HepG2 (cell line): ENCODE measurements at regions not wholly inside any gene's neighbourhood (a gene's known extent, or its start where the extent isn't known, plus 50 kb on each side); places are given as distances from the start of the nearest gene placed in this dataset.

Experiments
- ATAC-seq: fragments of 200-7000 bp; cut with Tn5 transposase; 3 replicates; pipeline ENCODE4 v1.9.1; 2020; ENCODE audit warnings: mild to moderate bottlenecking, moderate library complexity
- BruUV-seq: library from RNA; stranded (reverse); fragments of 400-500 nt; replicated peaks from 2 replicates; lab custom pipeline; 2021; lab: Mats Ljungman, UMichigan
- CTCF ChIA-PET: fragments of 300-600 bp; formaldehyde crosslinking; extraction: SDS; loops from one replicate; lab custom pipeline; 2021; ENCODE audit warnings: low total read pairs, inconsistent platforms, low intra/inter-chr PET ratio; lab: Yijun Ruan, JAX
- POLR2A ChIA-PET: fragments of 350-600 bp; sonication (Branson Sonifier 250); formaldehyde crosslinking; loops from one replicate; lab custom pipeline; 2020; ENCODE audit warnings: antibody characterized with exemption, inconsistent platforms; lab: Yijun Ruan, JAX
- DNase-seq: peaks from one replicate; pipeline ENCODE4 v3.0.0-alpha.2; 2015; ENCODE audit warnings: low spot score
- FAIRE-seq: peaks from 3 replicates; lab custom pipeline; 2011; peaks lifted over from hg19 to GRCh38; lab: Jason Lieb, UNC
- H2AFZ ChIP-seq: one replicate; pipeline ENCODE4 v1.6.1; 2011; ENCODE audit warnings: low read length, inconsistent platforms
- H3K27ac ChIP-seq: fragments of 300-600 bp; 3 replicates; pipeline ENCODE4 v1.8.0; 2011; ENCODE audit warnings: mixed run types, mild to moderate bottlenecking, mixed read lengths, low read length, inconsistent platforms; ENCODE audit not compliant: insufficient read depth; ENCODE audit errors: extremely low read length
- H3K27me3 ChIP-seq, 2 experiments: fragments of 200-600 bp in 1 of 2; 2 replicates in 1 of 2; 3 replicates in 1 of 2; pipeline versions ENCODE4 v1.6.0 to v1.8.0; 2011; ENCODE audit warnings: low read length in 2 of 2, mild to moderate bottlenecking in 2 of 2, moderate library complexity in 2 of 2, inconsistent platforms in 1 of 2; ENCODE audit not compliant: insufficient read depth in 2 of 2, control insufficient read depth in 1 of 2
- H3K36me3 ChIP-seq, 2 experiments: fragments of 200-600 bp in 1 of 2; replicated peaks in 1 of 2; 2 replicates in 1 of 2; 3 replicates in 1 of 2; pipeline versions ENCODE4 v1.5.1 to v1.8.0; 2011; ENCODE audit warnings: low read length in 2 of 2, inconsistent platforms in 1 of 2; ENCODE audit not compliant: insufficient read depth in 2 of 2, control insufficient read depth in 1 of 2
- H3K4me1 ChIP-seq: 2 replicates; pipeline ENCODE4 v1.5.1; 2012; ENCODE audit warnings: low read length, inconsistent platforms; ENCODE audit not compliant: insufficient read depth
- H3K4me2 ChIP-seq: 2 replicates; pipeline ENCODE4 v1.6.0; 2011; ENCODE audit warnings: low read depth, low read length, inconsistent platforms
- H3K4me3 ChIP-seq, 3 experiments: fragments of 200-600 bp in 1 of 3; sonication (generic), shearing (Covaris generic) in 1 of 3; replicated peaks in 1 of 3; 2 replicates each; pipeline ENCODE4 v1.5.1; 2011 to 2016; ENCODE audit warnings: low read length in 3 of 3, inconsistent platforms in 2 of 3, low read depth in 2 of 3, mild to moderate bottlenecking in 2 of 3, control low read depth in 1 of 3, mixed read lengths in 1 of 3; ENCODE audit not compliant: insufficient read depth in 1 of 3
- H3K79me2 ChIP-seq: one replicate; pipeline ENCODE4 v1.6.1; 2011; ENCODE audit warnings: low read length, inconsistent platforms; ENCODE audit not compliant: insufficient read depth
- H3K9ac ChIP-seq: 2 replicates; pipeline ENCODE4 v1.6.0; 2011; ENCODE audit warnings: mild to moderate bottlenecking, low read depth, low read length, inconsistent platforms; ENCODE audit not compliant: insufficient read depth
- H3K9me3 ChIP-seq: 2 replicates; pipeline ENCODE4 v1.5.1; 2012; ENCODE audit warnings: mild to moderate bottlenecking, low read length
- H4K20me1 ChIP-seq: 2 replicates; pipeline ENCODE4 v1.6.0; 2011; ENCODE audit warnings: inconsistent platforms, mild to moderate bottlenecking, low read length, moderate library complexity; ENCODE audit not compliant: insufficient read depth
- CEBPB ChIP-seq: IDR thresholded peaks from 2 replicates; pipeline ENCODE4 v1.6.1; 2011; ENCODE audit warnings: low read depth, low read length, improper control_type of control experiment, borderline replicate concordance
- CEBPG ChIP-seq: IDR thresholded peaks from 2 replicates; pipeline ENCODE4 v1.6.1; 2016
- FOSL2 ChIP-seq: sonication (generic); formaldehyde crosslinking; IDR thresholded peaks from 2 replicates; pipeline ENCODE4 v1.4.0; 2020; ENCODE audit warnings: missing genetic modification reagents
- FOXA3 ChIP-seq: IDR thresholded peaks from 2 replicates; pipeline ENCODE4 v1.6.1; 2016; ENCODE audit warnings: missing genetic modification reagents, missing compliant biosample characterization
- FOXP1 ChIP-seq, 2 experiments: fragments of 450-650 bp in 1 of 2; IDR thresholded peaks; 2 replicates each; pipeline ENCODE4 v1.6.1; 2017 to 2018; ENCODE audit warnings: antibody characterized with exemption in 1 of 2
- GATAD2A ChIP-seq: IDR thresholded peaks from 2 replicates; pipeline ENCODE4 v1.6.1; 2016
- GFI1 ChIP-seq: sonication (generic); formaldehyde crosslinking; IDR thresholded peaks from 2 replicates; pipeline ENCODE4 v1.5.0; 2020; ENCODE audit warnings: missing genetic modification reagents, mild to moderate bottlenecking, borderline replicate concordance
- ISL2 ChIP-seq: sonication (generic); formaldehyde crosslinking; IDR thresholded peaks from 2 replicates; pipeline ENCODE4 v1.5.0; 2020; ENCODE audit warnings: missing genetic modification reagents
- NCOA2 ChIP-seq: sonication (generic); formaldehyde crosslinking; IDR thresholded peaks from 2 replicates; pipeline ENCODE4 v1.8.0; 2022; ENCODE audit warnings: inconsistent platforms
- SIX4 ChIP-seq: sonication (generic); formaldehyde crosslinking; IDR thresholded peaks from 2 replicates; pipeline ENCODE4 v1.4.0; 2020; ENCODE audit warnings: missing genetic modification reagents
- SOX13 ChIP-seq, 3 experiments: fragments of 450-650 bp in 1 of 3; sonication (generic) in 1 of 3; formaldehyde crosslinking in 1 of 3; IDR thresholded peaks in 2 of 3; conservative IDR thresholded peaks in 1 of 3; 2 replicates each; pipeline versions ENCODE4 v1.5.0 to v1.6.1; 2016 to 2020; ENCODE audit warnings: antibody characterized with exemption in 1 of 3, mild to moderate bottlenecking in 1 of 3, missing compliant biosample characterization in 1 of 3, missing genetic modification reagents in 1 of 3, moderate library complexity in 1 of 3
- TCF7 ChIP-seq: sonication (generic); IDR thresholded peaks from 2 replicates; pipeline ENCODE4 v1.6.1; 2016; ENCODE audit warnings: antibody characterized with exemption, low read depth
- TRIM24 ChIP-seq: sonication (generic); formaldehyde crosslinking; IDR thresholded peaks from 2 replicates; pipeline ENCODE4 v1.8.0; 2022; ENCODE audit warnings: mild to moderate bottlenecking, missing genetic modification reagents
- ZMYM4 ChIP-seq: sonication (generic); formaldehyde crosslinking; IDR thresholded peaks from 2 replicates; pipeline ENCODE4 v1.8.1; 2023; ENCODE audit warnings: mild to moderate bottlenecking, missing genetic modification reagents
- ZNF18 ChIP-seq: sonication (generic); formaldehyde crosslinking; IDR thresholded peaks from 2 replicates; pipeline ENCODE4 v1.8.0; 2022; ENCODE audit warnings: mild to moderate bottlenecking, missing genetic modification reagents; ENCODE audit not compliant: insufficient replicate concordance
- ZNF256 ChIP-seq: sonication (generic); formaldehyde crosslinking; conservative IDR thresholded peaks from 2 replicates; pipeline ENCODE4 v1.4.0; 2020; ENCODE audit warnings: missing genetic modification reagents
- ZNF276 ChIP-seq: sonication (generic); formaldehyde crosslinking; IDR thresholded peaks from 2 replicates; pipeline ENCODE4 v1.4.0; 2020; ENCODE audit warnings: mild to moderate bottlenecking, low read depth, missing genetic modification reagents
- ZNF34 ChIP-seq: sonication (generic); formaldehyde crosslinking; IDR thresholded peaks from 2 replicates; pipeline ENCODE4 v1.4.0; 2020; ENCODE audit warnings: mild to moderate bottlenecking, missing genetic modification reagents, borderline replicate concordance
- ZNF569 ChIP-seq: sonication (generic); formaldehyde crosslinking; IDR thresholded peaks from 2 replicates; pipeline ENCODE4 v1.5.0; 2020; ENCODE audit warnings: mild to moderate bottlenecking, missing genetic modification reagents, moderate library complexity, borderline replicate concordance
- ZNF7 ChIP-seq: IDR thresholded peaks from 2 replicates; pipeline ENCODE4 v1.6.1; 2016; ENCODE audit warnings: missing biosample characterization, missing genetic modification reagents
- WGBS: methylation state at CpG from one replicate; pipeline ENCODE4 v1.1.6; 2017; ENCODE audit warnings: low lambda C conversion rate; 5-methylcytosine and 5-hydroxymethylcytosine counted together
- in situ Hi-C: cut with HindIII; loops from 2 replicates; pipeline ENCODE4 v1.10.0; 2017; ENCODE audit warnings: low pct_unique_long_range_greater_than_20kb; ENCODE audit not compliant: extremely low pct_ligation_motif_present
- intact Hi-C: fragments of 100-400 bp; cut with micrococcal nuclease; formaldehyde crosslinking; loops from one replicate; pipeline ENCODE4 v1.10.0; 2022; ENCODE audit not compliant: unreplicated experiment

DNA sequence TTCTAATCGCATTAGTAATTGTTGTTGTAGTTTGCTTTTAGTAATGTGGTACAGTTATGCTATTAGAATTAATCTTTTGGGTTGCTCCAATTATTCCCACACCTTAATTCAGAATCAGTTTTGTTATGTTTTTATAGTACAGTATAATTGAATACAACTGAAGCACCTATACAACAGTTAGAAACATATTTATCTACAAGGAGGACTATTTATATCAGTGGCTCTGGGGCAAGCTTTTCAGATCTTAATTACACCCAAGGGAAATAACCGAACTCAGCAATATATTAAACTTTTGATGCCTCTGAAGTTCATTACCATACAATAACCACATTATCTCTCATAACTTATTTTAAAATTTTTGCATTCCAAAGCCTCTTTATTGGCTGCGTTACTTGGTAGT lies 74.4 kb downstream of the LHX9 start (continued):
- no peak for TF ChIP-seq ZNF18 (CRISPR knock-in tag)

DNA sequence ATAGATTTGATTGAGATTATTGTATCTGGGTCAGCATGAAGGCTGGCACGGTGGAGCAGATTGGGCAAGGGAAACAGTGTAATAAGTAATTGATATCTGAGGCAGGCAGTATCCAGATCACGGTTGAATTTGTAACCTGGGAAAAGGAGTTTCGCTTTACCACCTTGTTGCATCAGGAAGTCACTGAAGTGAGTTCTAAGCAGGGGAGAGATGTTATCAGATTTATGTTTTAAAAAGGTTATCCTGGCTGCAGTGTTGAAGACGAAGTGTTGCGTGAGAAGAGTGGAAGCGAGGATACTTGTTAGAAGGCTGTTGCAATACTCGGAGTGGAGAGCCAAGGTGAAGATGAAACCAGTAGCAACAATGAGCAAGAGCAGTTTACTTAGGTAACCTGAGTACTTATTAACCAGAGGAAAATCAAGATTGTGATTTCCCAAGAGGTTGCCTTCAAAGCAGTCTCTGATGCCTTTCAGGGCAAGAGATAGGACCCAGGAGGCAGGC lies 77.8 kb downstream of the LHX9 start:
- CTCF ChIA-PET, result no interaction called here
- no TSS peak for BruUV-seq
- H3K27me3 ChIP-seq, result no peaks in the 10 kb centered on the region
- H3K36me3 ChIP-seq, result no peaks in the 10 kb centered on the region
- peak overlapping the region; percentile 31 for H3K27ac ChIP-seq
- H4K20me1 ChIP-seq, result no peaks in the 10 kb centered on the region
- H3K4me1 ChIP-seq, result peaks cover 19% of the 10 kb centered on the region
- intact Hi-C loops, result loop anchor here (5.0 kb wide), 1 partner anchor 378 kb away; no protein-coding TSS in a partner anchor
- POLR2A ChIA-PET, result no interaction called here
- in situ Hi-C loops, result no loop called here
- ATAC-seq (peak; percentile 97), DNase-seq (peak; percentile 76), FAIRE-seq (no peak)
- whole genome bisulfite sequencing, result 0% methylated on average over 7 of the region's 7 CpGs
- H3K4me3 ChIP-seq, result peak overlapping the region; percentile 21 to 34 (median 31); a peak in 4 of 6 replicates
- H3K9me3 ChIP-seq, result no peaks in the 10 kb centered on the region
- no peaks in the 10 kb centered on the region for H3K79me2 ChIP-seq
- no peak overlapping the region for H3K9ac ChIP-seq
- peak overlapping the region; percentile 64 for H3K4me2 ChIP-seq
- H2AFZ ChIP-seq, result no peak overlapping the region
- TF ChIP-seq CEBPG (CRISPR knock-in tag), result peak; percentile 84
- peak; percentile 77; the same call in 1 of the 2 replicates for TF ChIP-seq GFI1 (CRISPR knock-in tag)
- TF ChIP-seq SIX4 (CRISPR knock-in tag), result peak; percentile 74; the same call in 1 of the 2 replicates
- TF ChIP-seq TRIM24 (CRISPR knock-in tag), result no peak
- no peak for TF ChIP-seq FOXP1 (IDR thresholded peaks at IDR 0.05)
- TF ChIP-seq FOXP1 (CRISPR knock-in tag; IDR thresholded peaks at IDR 0.05), result 0 out of 2 replicates have a peak, but pooled peaks have one; percentile 23
- TF ChIP-seq ZNF276 (CRISPR knock-in tag), result no peak
- TF ChIP-seq NCOA2 (CRISPR knock-in tag), result peak; percentile 46; the same call in 1 of the 2 replicates
- TF ChIP-seq ZNF7, result no peak
- TF ChIP-seq FOSL2 (CRISPR knock-in tag), result peak; percentile 35; the same call in 1 of the 2 replicates
- peak; percentile 65 for TF ChIP-seq GATAD2A (CRISPR knock-in tag)
- no peak for TF ChIP-seq SOX13 (IDR thresholded peaks at IDR 0.05)
- peak in 1 of 2 experiments; percentile 68; a peak in 2 of 4 replicates for TF ChIP-seq SOX13 (CRISPR knock-in tag; conservative IDR thresholded peaks at IDR 0.05 in 1 of 2, IDR thresholded peaks at IDR 0.05 in 1 of 2)
- peak; percentile 24; the same call in 1 of the 2 replicates for TF ChIP-seq ZMYM4 (CRISPR knock-in tag)
- peak; percentile 43; the same call in 1 of the 2 replicates for TF ChIP-seq FOXA3 (CRISPR knock-in tag)
- TF ChIP-seq ZNF569, result no peak
- TF ChIP-seq ZNF34 (CRISPR knock-in tag), result no peak
- TF ChIP-seq ISL2 (CRISPR knock-in tag), result peak; percentile 19; the same call in 1 of the 2 replicates
- TF ChIP-seq ZNF256 (CRISPR knock-in tag), result no peak
- peak; percentile 48 for TF ChIP-seq TCF7
- TF ChIP-seq CEBPB, result peak; percentile 84
